Fibroblast of lung (primary cell): ENCODE measurements at regions not wholly inside any gene's neighbourhood (a gene's known extent, or its start where the extent isn't known, plus 50 kb on each side); places are given as distances from the start of the nearest gene placed in this dataset.

Experiments
- CTCF ChIP-seq, 2 donors: IDR thresholded peaks in 1 of 2; conservative IDR thresholded peaks in 1 of 2; 1 replicate in 1 of 2; 2 replicates in 1 of 2; pipeline ENCODE4 v1.5.1; 2011 to 2012; ENCODE audit warnings: low read length in 2 of 2, control low read depth in 1 of 2, inconsistent platforms in 1 of 2, low read depth in 1 of 2, mild to moderate bottlenecking in 1 of 2
- EZH2 ChIP-seq: IDR thresholded peaks from 2 replicates; pipeline ENCODE4 v1.5.1; 2012; ENCODE audit warnings: low read length, control low read depth, mild to moderate bottlenecking; ENCODE audit errors: missing control alignments

GRCh38 chr11:128155590-128155989 is 431.8 kb downstream of the ETS1 start:
- TF ChIP-seq CTCF (conservative IDR thresholded peaks at IDR 0.05 in 1 of 2, IDR thresholded peaks at IDR 0.05 in 1 of 2; ENCODE audit: low read depth in 1 of 2, low read length in 2 of 2) (no peak), EZH2 (no peak)
